OCI-LY7 (cell line): ENCODE measurements at regions not wholly inside any gene's neighbourhood (a gene's known extent, or its start where the extent isn't known, plus 50 kb on each side); places are given as distances from the start of the nearest gene placed in this dataset.

Experiments
- BruUV-seq: library from RNA; stranded (reverse); fragments of 400-500 nt; replicated peaks from 2 replicates; lab custom pipeline; 2021; lab: Mats Ljungman, UMichigan
- CTCF ChIA-PET: fragments of 300-600 bp; sonication (Branson Sonifier 250); formaldehyde crosslinking; loops from one replicate; lab custom pipeline; 2022; ENCODE audit warnings: antibody characterized with exemption; ENCODE audit not compliant: unreplicated experiment; lab: Charles Lee
- POLR2A ChIA-PET: fragments of 300-600 bp; sonication (Branson Sonifier 250); formaldehyde crosslinking; loops from one replicate; lab custom pipeline; 2022; ENCODE audit warnings: antibody characterized with exemption; lab: Charles Lee
- DNase-seq: peaks from one replicate; pipeline ENCODE4 v3.0.0-alpha.2; 2015; ENCODE audit warnings: low spot score
- H2AFZ ChIP-seq: fragments of 200-600 bp; sonication (generic), shearing (Covaris generic); 2 replicates; pipeline ENCODE4 v1.6.1; 2014; ENCODE audit warnings: mild to moderate bottlenecking, antibody characterized with exemption, low read length, moderate library complexity
- H3K27ac ChIP-seq: fragments of 200-600 bp; sonication (generic); 2 replicates; pipeline ENCODE4 v1.5.1; 2014; ENCODE audit warnings: mixed run types, low read depth, mild to moderate bottlenecking, moderate library complexity, low read length, inconsistent platforms; ENCODE audit not compliant: poor library complexity, severe bottlenecking
- H3K36me3 ChIP-seq: fragments of 200-600 bp; sonication (generic); 2 replicates; pipeline ENCODE4 v1.6.1; 2014; ENCODE audit warnings: mild to moderate bottlenecking, antibody characterized with exemption, low read length, moderate library complexity, mixed read lengths; ENCODE audit not compliant: insufficient read depth
- H3K4me1 ChIP-seq: fragments of 200-600 bp; sonication (generic); 2 replicates; pipeline ENCODE4 v1.5.1; 2014; ENCODE audit warnings: mild to moderate bottlenecking, low read length; ENCODE audit not compliant: insufficient read depth, poor library complexity, severe bottlenecking
- H3K4me2 ChIP-seq: fragments of 200-600 bp; sonication (generic); 2 replicates; pipeline ENCODE4 v1.6.1; 2014; ENCODE audit warnings: mild to moderate bottlenecking, low read length
- H3K4me3 ChIP-seq: fragments of 200-600 bp; sonication (generic); 2 replicates; pipeline ENCODE4 v1.5.1; 2014; ENCODE audit warnings: mild to moderate bottlenecking, low read depth, low read length; ENCODE audit not compliant: poor library complexity, severe bottlenecking
- H3K79me2 ChIP-seq: fragments of 200-600 bp; sonication (generic); 2 replicates; pipeline ENCODE4 v1.6.1; 2016; ENCODE audit warnings: low read depth, mild to moderate bottlenecking, low read length, moderate library complexity, mixed read lengths; ENCODE audit not compliant: insufficient read depth
- H3K9me2 ChIP-seq: fragments of 200-600 bp; sonication (generic); 2 replicates; pipeline ENCODE4 v1.6.1; 2016; ENCODE audit warnings: mild to moderate bottlenecking, low read length, mixed read lengths; ENCODE audit not compliant: insufficient read depth
- H3K9me3 ChIP-seq: fragments of 200-600 bp; sonication (generic); 2 replicates; pipeline ENCODE4 v1.6.1; 2014; ENCODE audit warnings: mild to moderate bottlenecking, mixed run types, low read length, mixed read lengths
- H4K20me1 ChIP-seq: fragments of 200-600 bp; sonication (generic); 2 replicates; pipeline ENCODE4 v1.6.1; 2014; ENCODE audit warnings: mild to moderate bottlenecking, antibody characterized with exemption, low read length, moderate library complexity, mixed read lengths; ENCODE audit not compliant: insufficient read depth
- EZH2phosphoT487 ChIP-seq: fragments of 200-600 bp; sonication (generic); IDR thresholded peaks from 2 replicates; pipeline ENCODE4 v1.6.1; 2018; ENCODE audit warnings: low read depth, borderline replicate concordance, mild to moderate bottlenecking, mixed run types, antibody characterized with exemption, low read length, moderate library complexity, mixed read lengths
- intact Hi-C: fragments of 100-400 bp; cut with micrococcal nuclease; formaldehyde crosslinking; loops from one replicate; pipeline ENCODE4 v1.10.0; 2022; ENCODE audit not compliant: unreplicated experiment
- TF ChIP-seq, protein P1 (sequence below): fragments of 200-600 bp; sonication (generic); conservative IDR thresholded peaks from 2 replicates; pipeline ENCODE4 v1.5.1; 2014; ENCODE audit warnings: mild to moderate bottlenecking, antibody characterized with exemption, low read length, moderate library complexity, mixed read lengths

DNA sequence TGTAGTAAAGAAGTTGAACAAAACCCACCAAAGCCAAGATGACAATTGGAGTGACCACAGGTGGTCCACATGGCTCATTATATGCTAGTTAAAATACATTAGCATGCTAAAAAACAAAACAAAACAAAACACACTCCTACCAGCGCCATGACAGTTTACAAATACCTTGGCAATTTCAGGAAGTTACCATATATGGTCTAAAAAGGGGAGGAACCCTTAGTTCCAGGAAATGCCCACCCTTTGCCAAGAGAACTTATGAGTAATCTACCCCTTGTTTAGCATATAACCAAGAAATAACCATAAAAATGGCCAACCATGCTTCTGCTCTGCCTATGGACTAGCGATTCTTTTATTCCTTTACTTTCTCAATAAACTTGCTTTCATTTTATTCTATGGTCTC, 979.1 kb upstream of the POT1 start:
- Histone ChIP-seq H3K4me1 (no peaks in the 10 kb centered on the region), H3K79me2 (no peaks in the 10 kb centered on the region), H3K9me2 (no peaks in the 10 kb centered on the region), H2AFZ (no peak overlapping the region), H3K4me3 (no peak overlapping the region), H3K36me3 (no peaks in the 10 kb centered on the region), H3K27ac (no peak overlapping the region), H4K20me1 (no peaks in the 10 kb centered on the region), H3K4me2 (no peak overlapping the region), H3K9me3 (no peaks in the 10 kb centered on the region)
- DNase-seq, result no peak
- CTCF ChIA-PET, result no interaction called here
- intact Hi-C loops, result no loop called here
- no TSS peak for BruUV-seq
- POLR2A ChIA-PET, result no interaction called here
- TF ChIP-seq, protein P1, sequence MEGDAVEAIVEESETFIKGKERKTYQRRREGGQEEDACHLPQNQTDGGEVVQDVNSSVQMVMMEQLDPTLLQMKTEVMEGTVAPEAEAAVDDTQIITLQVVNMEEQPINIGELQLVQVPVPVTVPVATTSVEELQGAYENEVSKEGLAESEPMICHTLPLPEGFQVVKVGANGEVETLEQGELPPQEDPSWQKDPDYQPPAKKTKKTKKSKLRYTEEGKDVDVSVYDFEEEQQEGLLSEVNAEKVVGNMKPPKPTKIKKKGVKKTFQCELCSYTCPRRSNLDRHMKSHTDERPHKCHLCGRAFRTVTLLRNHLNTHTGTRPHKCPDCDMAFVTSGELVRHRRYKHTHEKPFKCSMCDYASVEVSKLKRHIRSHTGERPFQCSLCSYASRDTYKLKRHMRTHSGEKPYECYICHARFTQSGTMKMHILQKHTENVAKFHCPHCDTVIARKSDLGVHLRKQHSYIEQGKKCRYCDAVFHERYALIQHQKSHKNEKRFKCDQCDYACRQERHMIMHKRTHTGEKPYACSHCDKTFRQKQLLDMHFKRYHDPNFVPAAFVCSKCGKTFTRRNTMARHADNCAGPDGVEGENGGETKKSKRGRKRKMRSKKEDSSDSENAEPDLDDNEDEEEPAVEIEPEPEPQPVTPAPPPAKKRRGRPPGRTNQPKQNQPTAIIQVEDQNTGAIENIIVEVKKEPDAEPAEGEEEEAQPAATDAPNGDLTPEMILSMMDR, result no peak
- TF ChIP-seq EZH2phosphoT487, result no peak

DNA sequence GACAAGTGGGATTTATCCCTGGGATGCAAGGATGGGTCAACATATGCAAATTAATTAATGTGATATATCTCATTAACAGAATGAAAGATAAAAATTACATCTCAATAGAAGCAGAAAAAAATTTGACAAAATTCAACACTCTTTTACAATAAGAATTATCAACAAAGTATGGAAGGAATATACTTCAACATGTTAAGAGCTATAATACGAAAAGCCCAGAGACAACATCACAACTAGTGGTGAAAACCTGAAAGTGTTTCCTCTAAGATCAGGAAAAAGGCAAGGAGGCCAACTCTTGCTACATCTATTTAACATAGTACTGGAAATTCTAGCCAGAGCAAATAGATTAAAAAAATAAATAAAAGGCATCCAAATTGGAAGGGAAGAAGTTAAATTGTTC, 970.0 kb upstream of the POT1 start:
- intact Hi-C loops, result no loop called here
- no peak overlapping the region for H3K4me2 ChIP-seq
- TF ChIP-seq EZH2phosphoT487, result no peak
- TF ChIP-seq, protein P1, result no peak
- no peak for DNase-seq
- no peaks in the 10 kb centered on the region for H3K9me3 ChIP-seq
- H4K20me1 ChIP-seq, result no peaks in the 10 kb centered on the region
- POLR2A ChIA-PET, result no interaction called here
- H2AFZ ChIP-seq, result no peak overlapping the region
- H3K4me1 ChIP-seq, result no peaks in the 10 kb centered on the region
- CTCF ChIA-PET, result no interaction called here
- H3K9me2 ChIP-seq, result no peaks in the 10 kb centered on the region
- H3K79me2 ChIP-seq, result no peaks in the 10 kb centered on the region
- no peak overlapping the region for H3K4me3 ChIP-seq
- no peaks in the 10 kb centered on the region for H3K36me3 ChIP-seq
- BruUV-seq, result no TSS peak
- no peak overlapping the region for H3K27ac ChIP-seq

DNA sequence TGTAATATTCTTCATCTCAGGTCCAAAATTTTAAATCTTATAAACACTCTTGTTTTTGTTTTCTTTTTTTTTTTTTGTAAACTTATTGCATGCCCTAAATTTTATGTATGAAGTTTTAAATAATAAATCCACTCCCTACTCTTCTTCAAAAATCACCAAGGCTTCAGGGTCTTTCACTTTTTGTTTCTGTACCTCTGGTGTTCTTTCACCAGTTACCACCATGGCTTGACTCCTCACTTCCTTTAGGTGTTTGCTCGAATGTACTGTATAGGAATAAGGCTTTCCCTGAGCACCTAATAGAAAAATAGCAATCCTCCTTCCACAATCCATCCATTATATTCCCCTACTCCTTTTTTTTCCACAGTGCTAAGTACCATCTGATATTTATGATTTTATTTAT, 962.8 kb upstream of the POT1 start:
- Histone ChIP-seq H3K27ac (no peak overlapping the region), H3K9me2 (no peaks in the 10 kb centered on the region), H3K9me3 (no peaks in the 10 kb centered on the region), H3K4me1 (no peaks in the 10 kb centered on the region), H3K4me2 (no peak overlapping the region), H3K79me2 (no peaks in the 10 kb centered on the region), H3K36me3 (no peaks in the 10 kb centered on the region), H3K4me3 (no peak overlapping the region), H4K20me1 (no peaks in the 10 kb centered on the region), H2AFZ (no peak overlapping the region)
- no TSS peak for BruUV-seq
- ChIA-PET POLR2A (no interaction called here), CTCF (no interaction called here)
- intact Hi-C loops, result no loop called here
- no peak for DNase-seq
- TF ChIP-seq, protein P1, result no peak
- no peak for TF ChIP-seq EZH2phosphoT487
